SKM-1 (cell line): ENCODE measurements at regions not wholly inside any gene's neighbourhood (a gene's known extent, or its start where the extent isn't known, plus 50 kb on each side); places are given as distances from the start of the nearest gene placed in this dataset.

ENCODE experiments used
- DNase-seq: peaks from one replicate; lab custom pipeline; 2025; ENCODE audit not compliant: unreplicated experiment; lab: John Stamatoyannopoulos, UW

DNA sequence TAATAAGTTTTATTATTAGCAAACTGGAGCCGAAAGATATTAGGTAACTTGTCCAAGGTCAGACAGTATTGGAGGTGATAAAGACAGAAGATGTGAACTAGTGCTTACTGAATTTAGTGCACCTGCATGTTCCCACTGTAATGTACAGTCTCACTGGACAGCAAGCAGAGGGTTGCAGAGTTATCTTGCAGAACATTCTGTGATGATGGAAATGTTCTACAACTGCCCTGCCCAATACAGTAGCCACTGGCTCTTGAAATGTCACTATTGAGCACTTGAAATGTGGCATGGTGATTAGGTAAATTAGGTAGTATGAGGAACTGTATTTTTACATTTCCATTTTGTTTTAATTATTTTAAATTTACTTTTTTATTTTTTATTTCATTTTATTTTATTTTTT is 356.6 kb downstream of the EPHA4 start:
- no peak for DNase-seq

DNA sequence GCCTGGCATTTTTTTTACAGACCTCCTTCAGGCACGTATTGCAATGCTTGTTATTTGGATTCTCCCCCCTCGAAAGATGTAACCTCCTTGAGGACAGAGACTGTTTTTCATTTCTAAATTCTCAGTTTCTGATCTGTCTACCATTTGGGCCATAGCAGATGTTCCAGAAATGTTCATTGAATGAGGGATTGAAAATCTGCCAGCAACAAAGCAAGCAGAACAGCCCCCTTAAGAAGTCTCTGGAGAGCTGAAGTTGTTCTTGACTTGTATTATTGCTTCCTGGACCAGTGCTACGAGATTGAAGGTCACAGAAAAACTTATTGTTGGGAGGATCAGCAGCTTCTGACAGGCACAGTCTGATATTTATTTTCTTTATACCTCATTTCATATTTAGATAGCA is 355.5 kb downstream of the EPHA4 start:
- no peak for DNase-seq

GRCh38 chr2:221225752-221226151 is 346.4 kb downstream of the EPHA4 start:
- DNase-seq, result no peak

GRCh38 chr2:221228214-221228769 is 343.8 kb downstream of the EPHA4 start:
- DNase-seq, result no peak

DNA sequence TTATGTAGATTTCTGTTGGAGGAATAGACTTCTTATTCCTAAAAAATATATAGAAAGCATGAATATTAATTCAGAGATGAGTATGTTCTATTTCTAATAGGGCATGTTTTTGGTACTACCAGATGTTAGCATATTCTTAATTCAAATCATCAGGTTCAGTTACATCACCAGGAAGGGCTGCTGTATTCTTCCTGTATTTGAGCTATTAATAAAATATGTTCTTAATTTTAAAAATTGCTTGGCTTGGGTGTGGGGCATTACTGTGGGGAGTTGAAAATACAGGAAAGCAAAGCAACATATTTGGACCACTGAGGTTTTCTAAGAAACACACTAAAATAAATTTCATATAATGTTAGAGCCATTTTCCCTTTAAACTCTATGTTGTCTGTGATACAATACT is 343.0 kb downstream of the EPHA4 start:
- no peak for DNase-seq

DNA sequence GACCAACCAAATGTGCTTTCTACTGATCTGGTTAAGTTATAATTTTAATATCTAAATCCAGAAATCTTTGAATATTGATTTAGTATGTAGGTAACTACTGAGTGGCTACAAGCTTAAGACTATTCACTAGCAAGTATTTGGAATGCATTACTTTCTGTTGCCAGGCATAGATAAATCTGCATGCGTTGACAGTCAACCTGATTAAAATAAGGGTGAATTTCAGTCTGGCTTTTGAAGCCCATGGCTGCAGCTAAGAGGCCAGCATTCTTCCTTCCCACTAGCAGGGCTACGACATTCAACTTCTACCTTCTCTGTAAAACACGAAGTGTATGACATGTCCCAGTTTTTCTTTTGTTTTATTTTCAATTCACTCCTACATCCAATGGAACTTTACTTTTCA is 340.6 kb downstream of the EPHA4 start:
- DNase-seq, result no peak

DNA sequence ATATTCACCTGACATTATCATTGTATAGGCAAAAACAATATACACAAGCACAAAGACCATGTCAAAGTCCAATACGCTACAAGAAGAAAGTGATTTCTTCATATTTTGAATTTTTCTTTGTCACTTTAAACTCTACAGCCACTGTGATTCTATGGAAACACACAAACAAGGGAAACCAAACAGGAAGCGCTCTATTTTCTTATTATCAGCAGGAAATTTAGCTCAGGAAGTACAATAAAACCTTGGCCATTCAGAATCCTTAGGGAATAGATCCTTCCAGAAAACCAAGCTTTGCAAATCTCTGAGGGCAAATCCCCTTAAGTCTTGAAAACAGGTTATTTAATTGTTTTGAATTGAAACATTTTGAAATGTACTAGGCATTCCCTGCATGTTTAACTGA is 336.2 kb downstream of the EPHA4 start:
- DNase-seq, result no peak

DNA sequence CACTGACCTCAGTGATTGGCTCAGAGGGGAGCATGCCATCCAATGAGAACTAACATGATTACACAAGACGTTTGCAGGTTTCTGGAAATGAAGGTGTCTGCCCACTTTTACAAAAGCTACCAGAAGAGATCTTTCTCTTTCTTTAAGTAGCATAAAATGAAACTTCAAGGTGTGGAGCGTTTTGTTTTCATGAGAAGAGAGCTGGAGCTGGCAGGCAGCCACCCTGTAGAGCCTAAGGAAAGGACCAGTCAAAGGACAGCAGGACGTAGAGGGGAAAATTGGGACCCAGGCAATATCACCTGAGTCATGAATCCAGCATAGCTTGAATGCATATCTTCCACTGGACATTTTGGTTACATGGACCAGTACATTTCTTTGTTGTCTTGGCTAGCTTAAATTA is 331.0 kb downstream of the EPHA4 start:
- DNase-seq, result no peak

DNA sequence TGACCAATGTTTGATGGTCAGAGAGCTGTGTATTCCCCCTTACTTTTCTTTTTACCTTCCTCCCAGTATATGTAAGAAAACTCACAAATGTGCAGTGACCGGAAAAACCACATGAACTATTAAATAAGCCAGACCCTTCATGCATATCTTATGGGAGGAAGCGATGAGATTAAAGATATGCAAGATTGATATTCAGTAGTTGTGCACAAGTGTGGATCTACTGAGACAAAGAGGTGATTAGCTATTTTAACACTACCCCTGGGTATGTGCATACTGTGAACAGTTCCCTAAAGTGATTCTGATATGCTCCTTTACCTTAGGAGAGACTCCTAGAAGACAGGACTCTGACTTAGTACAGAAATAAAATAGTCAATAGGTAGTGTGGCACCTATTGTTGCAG is 328.3 kb downstream of the EPHA4 start:
- DNase-seq, result no peak

DNA sequence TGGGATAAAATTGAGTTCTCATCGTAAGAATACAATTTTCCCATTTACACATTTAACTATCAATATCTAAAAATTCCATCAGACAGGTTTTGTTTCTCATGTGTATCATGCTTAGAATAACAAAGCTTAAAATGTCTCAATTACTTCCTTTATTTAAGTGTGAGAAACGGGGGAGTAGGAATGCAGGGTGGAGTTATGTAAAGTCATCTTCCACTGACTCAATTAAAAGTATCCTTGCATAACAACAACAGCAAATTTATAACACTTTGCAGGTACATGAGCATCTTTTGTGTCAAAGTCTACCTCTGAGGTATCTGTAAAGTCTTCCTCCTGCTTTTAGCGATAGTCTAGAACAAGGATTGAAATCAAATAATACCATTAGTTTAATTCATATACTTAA is 327.1 kb downstream of the EPHA4 start:
- no peak for DNase-seq

GRCh38 chr2:221245772-221246171 is 326.3 kb downstream of the EPHA4 start:
- no peak for DNase-seq

GRCh38 chr2:221254299-221254698 is 317.8 kb downstream of the EPHA4 start:
- no peak for DNase-seq

DNA sequence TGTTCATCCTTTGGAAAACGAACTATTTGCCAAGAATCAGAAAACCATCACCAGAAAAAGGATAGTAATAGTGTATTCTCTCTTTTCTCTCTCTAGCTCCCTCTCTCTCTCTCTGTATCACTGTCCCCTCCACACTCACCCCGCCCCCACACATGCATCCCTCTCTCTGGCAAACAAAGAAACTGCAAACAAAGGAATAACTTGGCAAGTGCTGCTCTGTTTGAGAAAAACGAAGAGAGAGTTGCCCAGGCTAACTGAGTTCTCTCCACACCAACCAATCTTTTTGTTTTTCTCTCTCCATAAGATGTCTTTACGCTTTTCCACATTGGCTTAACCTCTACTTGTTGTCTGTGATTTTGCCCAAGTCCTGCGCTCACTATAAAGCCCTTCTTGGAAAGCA is 316.2 kb downstream of the EPHA4 start:
- DNase-seq, result no peak

- no peak for DNase-seq
Observed at GRCh38 chr2:221258464-221258863, 313.6 kb downstream of the EPHA4 start.

GRCh38 chr2:221262651-221263050 is 309.5 kb downstream of the EPHA4 start:
- no peak for DNase-seq

GRCh38 chr2:221263573-221263972 is 308.5 kb downstream of the EPHA4 start:
- DNase-seq, result no peak

DNA sequence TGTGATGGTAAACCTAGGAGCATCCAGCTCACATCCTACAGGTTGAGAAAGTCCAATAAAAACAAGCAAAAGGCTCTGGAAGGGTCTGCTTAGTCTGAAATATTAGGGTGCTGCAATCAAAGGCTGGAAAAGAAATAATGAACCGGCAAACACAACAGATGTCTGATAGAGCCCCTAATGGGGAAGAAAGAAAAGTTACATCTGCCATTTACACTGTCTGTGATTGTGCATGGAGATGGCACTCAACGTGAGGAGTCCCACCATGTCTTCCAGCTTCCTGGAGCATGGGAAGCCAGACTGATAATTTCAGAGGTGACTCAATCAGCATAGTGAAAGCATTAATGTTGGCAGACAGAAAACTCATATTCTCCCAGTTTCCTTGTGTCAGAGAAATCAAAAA is 307.8 kb downstream of the EPHA4 start:
- no peak for DNase-seq

DNA sequence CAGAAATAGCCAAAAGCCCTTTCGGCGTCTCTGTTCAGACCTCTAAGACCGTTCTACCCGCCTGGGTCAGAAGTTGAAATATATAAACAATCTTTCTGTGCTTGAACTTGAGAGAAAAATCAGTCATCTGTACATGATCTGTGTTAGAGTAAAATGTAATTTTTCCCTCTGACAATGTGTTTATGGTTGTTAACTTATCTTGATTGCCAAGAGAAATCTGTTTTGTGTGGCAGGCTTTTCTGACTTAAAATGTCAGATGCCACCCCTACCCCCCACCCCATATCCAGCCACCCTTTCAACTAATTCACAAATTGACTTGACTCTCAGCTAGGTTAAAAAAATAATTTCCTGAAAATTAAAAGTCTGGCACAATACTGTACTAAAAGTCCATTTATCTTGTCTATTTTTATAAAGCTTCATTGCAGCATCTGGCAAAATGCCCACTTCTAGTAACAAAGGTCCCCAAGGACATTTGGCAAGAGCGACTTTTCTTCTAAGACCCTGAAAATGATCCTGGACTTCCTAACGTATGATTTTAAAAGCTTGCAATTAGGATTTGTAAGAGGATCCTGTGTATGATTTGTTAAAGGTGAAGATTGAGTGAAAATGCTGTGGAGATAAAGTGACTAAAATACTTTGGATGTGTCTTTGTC is 304.2 kb downstream of the EPHA4 start:
- no peak for DNase-seq

DNA sequence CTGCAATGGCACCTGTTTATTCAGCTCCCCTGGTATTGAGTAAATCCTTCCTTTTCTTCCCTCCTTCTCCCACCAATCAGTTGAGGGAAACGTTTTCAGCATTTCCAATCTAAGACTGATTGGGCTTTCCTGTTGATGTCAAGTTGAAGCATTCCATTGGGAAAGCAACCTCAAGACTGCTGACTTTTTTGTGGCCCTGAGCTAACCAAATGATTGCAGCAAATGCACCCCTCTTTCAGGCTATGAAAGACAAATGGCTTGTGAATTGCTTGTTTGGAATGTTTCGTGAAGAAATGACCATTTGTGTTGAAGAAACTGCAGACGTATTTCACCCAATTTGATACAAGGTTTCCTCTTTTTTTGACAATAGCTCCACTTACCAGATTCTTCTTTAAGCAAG is 303.5 kb downstream of the EPHA4 start:
- DNase-seq, result no peak

DNA sequence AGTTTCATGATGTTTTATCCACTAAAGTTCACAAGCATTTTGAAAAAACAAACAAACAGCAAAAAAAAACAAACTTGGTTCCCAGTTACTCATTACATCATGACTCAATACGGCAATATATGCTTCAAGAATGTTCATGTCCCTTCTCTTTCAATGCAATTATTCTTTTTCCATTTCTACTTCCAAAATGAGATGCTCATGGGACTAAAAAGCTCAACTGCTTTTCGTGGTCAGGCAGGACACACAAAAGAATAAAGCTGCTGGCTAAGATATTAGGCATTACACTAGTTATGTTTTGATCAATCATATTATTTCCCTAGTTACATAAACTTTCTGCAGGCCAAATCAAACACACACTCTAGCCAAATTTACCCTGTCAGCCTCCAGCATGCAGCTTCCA is 301.3 kb downstream of the EPHA4 start:
- DNase-seq, result no peak

DNA sequence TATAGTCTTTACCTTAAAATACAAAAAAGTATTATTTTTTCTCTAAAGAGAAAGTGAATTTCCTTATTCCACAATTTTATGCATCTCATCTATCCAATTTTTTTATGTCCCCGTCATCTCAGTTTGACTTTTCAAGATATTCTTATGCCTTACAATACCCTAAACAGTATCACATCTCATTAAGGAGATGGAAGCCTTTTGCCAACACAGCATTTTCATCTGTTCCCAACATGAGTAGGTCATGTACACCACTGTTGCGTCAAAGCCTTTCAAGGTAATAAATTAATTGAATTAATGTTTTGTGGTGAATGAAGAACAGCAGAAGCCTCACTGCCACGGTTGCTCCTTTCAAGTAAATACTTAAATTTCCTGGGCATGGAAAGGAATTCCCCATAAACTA is 299.4 kb downstream of the EPHA4 start:
- DNase-seq, result no peak

- no peak for DNase-seq
Observed at GRCh38 chr2:221276033-221276432, 296.1 kb downstream of the EPHA4 start.

GRCh38 chr2:221276601-221277000 is 295.5 kb downstream of the EPHA4 start:
- DNase-seq, result no peak
